Cardiac fibroblast (primary cell): ENCODE measurements at regions not wholly inside any gene's neighbourhood (a gene's known extent, or its start where the extent isn't known, plus 50 kb on each side); places are given as distances from the start of the nearest gene placed in this dataset.
A peak's percentile ranks its signal among the peaks of the same experiment; 100 is the strongest.

Experiments used
- DNase-seq, 2 donors: peaks; one replicate each; pipeline versions ENCODE4 v3.0.0 to v3.0.0-alpha.2; 2010; ENCODE audit warnings: low read depth in 2 of 2
- H3K4me3 ChIP-seq, 2 donors: replicated peaks in 1 of 2; 1 replicate in 1 of 2; 2 replicates in 1 of 2; pipeline ENCODE4 v1.5.1; 2011; ENCODE audit warnings: low read depth in 2 of 2, low read length in 2 of 2, mild to moderate bottlenecking in 2 of 2, moderate library complexity in 1 of 2
- TF ChIP-seq, protein P1 (sequence below): IDR thresholded peaks from one replicate; pipeline ENCODE4 v1.5.1; 2011; ENCODE audit warnings: low read depth, mild to moderate bottlenecking, low read length, inconsistent platforms

- DNase-seq: no peak
- TF ChIP-seq, protein P1, sequence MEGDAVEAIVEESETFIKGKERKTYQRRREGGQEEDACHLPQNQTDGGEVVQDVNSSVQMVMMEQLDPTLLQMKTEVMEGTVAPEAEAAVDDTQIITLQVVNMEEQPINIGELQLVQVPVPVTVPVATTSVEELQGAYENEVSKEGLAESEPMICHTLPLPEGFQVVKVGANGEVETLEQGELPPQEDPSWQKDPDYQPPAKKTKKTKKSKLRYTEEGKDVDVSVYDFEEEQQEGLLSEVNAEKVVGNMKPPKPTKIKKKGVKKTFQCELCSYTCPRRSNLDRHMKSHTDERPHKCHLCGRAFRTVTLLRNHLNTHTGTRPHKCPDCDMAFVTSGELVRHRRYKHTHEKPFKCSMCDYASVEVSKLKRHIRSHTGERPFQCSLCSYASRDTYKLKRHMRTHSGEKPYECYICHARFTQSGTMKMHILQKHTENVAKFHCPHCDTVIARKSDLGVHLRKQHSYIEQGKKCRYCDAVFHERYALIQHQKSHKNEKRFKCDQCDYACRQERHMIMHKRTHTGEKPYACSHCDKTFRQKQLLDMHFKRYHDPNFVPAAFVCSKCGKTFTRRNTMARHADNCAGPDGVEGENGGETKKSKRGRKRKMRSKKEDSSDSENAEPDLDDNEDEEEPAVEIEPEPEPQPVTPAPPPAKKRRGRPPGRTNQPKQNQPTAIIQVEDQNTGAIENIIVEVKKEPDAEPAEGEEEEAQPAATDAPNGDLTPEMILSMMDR: no peak
These were observed 71.7 kb upstream of the RAD23B start for GRCh38 chr9:107211284-107211923.

GRCh38 chr9:107212613-107213012, 70.5 kb upstream of the RAD23B start:
- DNase-seq: no peak

More at GRCh38 chr9:107211284-107211923, 71.7 kb upstream of the RAD23B start:
- no peak overlapping the region for H3K4me3 ChIP-seq

DNA sequence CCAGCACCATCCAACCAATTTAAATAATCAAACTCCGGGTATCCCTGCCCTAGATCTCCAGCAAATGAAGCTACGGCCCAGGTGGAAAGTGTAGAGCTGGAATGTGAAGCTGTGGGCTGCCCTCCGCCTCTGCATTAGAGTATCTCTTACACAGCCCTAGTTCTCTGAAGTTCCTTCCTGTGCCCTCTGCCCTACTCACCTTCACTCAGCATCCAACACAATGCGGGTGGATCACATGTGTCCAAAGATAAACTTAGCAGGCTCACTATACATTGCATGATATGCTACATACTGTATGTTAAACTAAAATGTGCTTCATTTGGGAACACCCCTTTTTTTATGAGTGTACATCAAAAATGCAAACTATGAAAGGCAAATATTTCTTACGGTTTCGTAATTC, 70.0 kb upstream of the RAD23B start:
- no peak for DNase-seq
- H3K4me3 ChIP-seq: no peak overlapping the region
- TF ChIP-seq, protein P1: no peak

More at GRCh38 chr9:107212613-107213012, 70.5 kb upstream of the RAD23B start:
- TF ChIP-seq, protein P1: no peak
- no peak overlapping the region for H3K4me3 ChIP-seq

DNA sequence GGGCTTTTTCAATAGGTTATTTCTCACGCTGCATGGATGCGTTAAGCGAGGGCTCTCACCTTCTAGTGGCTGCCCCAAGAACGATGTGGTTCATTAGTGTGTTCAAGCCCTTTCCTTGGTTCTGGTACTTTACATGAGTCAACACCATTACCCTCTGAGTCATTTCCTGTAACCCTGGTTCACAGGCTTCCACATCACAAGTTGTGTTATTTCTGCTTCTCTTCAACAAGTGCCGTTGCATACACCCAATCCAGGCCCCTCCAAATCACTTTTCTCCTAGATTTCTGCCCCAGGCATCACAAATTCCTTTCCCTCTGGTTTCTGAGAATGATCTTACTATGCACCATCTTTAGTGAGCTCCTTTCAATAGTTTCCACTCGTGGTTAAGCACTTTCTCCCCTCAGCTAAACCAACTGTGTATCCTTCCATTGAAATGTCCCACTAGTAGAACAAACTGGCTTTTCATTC, 69.5 kb upstream of the RAD23B start:
- DNase-seq: peak; percentile 90 to 95
- no peak overlapping the region for H3K4me3 ChIP-seq
- TF ChIP-seq, protein P1: no peak

DNA sequence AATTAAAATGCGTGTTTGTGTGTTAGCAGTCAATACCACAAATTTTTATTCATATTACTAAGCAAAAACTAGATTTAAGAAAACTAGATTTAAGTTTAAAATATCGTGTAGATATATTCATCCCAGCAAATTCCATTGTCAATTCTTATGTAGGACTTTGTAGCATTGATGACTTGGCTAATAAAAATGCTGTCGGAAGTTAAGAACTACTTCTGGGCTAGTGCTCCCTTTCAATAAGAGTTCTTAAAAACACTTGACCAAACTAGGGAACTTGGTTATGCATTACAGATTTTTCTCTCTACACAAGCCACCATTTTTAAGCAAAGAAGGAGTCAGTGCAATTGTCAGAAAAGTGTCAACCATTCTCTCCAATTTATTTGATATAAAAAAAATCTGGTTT, 68.7 kb upstream of the RAD23B start:
- TF ChIP-seq, protein P1: no peak
- DNase-seq: no peak
- no peak overlapping the region for H3K4me3 ChIP-seq

DNA sequence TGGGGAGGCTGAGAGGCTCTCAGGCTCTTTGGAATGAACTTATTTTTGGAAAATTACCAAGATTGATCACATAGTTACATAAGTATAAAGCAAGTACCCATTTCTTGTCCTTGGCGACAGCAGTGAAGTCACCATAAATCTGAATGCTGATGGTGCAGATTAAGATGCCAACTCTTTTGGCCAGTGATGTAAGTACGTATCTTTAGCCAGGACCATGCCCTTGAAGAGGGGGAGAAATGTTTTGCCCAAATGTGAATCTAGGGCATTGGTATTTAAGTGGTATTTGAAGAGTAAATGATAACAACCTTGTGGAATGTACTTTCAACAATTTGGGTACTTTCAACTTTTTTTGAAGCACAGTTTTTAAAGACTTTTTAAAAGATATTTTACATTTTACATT, 68.2 kb upstream of the RAD23B start:
- peak in 1 of 2 donors; percentile 56 for DNase-seq
- TF ChIP-seq, protein P1: no peak

DNA sequence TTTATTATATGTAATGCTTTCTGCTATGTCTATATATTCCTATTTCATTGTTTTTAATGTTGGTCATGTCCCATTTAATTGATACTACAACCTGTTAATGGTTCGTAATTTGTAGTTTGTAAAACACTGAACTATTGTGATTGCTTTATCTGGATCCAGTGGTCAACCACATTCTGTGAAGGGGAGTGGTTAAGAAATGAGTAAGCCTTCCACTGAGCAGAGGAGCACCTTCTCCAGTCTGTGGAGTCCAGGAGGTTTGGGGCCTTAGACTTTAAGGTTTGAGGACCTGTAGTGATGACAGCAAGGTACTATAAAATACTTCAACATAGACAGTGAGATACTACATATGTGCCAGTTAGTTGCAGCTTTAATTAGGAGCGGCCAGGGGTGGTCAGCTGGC, 67.7 kb upstream of the RAD23B start:
- TF ChIP-seq, protein P1: no peak
- no peak overlapping the region for H3K4me3 ChIP-seq
- peak; percentile 19 to 52 for DNase-seq

More for the DNA sequence above, 68.2 kb upstream of the RAD23B start:
- H3K4me3 ChIP-seq: no peak overlapping the region
